ENCODE measurements at regions not wholly inside any gene's neighbourhood (a gene's known extent, or its start where the extent isn't known, plus 50 kb on each side); places are given as distances from the start of the nearest gene placed in this dataset.

DNA sequence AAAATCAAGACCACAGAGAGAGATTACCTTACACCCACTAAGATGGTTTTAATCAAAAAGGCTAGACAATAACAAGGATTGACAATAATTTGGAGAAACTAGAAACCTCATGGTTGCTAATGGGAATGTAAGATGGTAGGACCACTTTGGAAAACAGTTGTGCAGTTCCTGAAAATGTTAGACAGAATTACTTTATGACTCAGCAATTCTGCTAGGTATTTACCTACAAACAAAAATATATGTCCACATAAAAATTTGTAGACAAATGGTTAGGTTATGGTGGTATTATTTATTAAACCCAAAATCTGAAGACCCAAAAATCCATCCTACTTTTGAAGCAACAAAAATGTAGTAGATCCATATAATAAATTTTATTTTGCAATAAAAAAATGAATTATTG is 1027.0 kb upstream of the ADGRL3 start:
- DNase-seq (ENCODE audit: low read depth): no peak

DNA sequence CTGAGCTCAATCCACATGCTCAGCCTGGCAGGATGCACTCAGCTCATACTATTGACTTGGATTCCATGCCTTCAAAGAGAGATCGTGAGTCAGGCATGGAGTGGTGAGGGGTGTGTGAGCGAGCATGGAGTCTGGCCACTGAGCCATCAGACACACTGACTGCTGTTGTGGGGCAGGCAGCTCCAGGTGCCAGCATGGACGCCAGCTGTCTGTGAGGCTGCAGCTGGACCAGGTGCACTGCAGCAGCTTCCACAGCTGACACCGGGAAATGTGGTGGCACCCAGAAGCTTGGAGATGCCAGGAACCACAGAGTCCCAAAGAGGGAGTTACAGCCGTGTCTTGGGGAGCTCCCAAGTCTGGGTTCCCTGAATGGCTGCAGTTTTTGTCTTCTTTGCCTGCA is 1026.4 kb upstream of the ADGRL3 start:
- DNase-seq (ENCODE audit: low read depth): no peak

DNA sequence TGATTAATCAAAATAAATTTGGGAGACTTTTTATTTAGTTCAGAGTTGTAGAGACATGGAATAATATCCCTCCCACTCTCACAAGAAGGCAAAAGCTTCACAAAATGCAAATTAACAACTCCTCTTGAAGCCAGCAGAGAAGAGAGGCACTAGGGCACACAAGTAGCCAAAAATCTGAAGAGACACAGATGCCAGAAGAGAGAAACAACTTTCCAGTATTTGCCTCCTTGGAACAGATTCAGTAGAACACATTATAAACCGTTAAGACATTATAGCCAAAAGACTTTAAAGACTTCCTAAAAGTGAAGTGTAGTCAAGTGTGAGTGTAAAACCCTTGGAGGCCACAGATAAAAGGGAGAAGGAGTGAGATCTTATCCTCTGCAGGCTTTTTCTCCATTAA is 1024.9 kb upstream of the ADGRL3 start:
- no peak for DNase-seq (ENCODE audit: low read depth)

DNA sequence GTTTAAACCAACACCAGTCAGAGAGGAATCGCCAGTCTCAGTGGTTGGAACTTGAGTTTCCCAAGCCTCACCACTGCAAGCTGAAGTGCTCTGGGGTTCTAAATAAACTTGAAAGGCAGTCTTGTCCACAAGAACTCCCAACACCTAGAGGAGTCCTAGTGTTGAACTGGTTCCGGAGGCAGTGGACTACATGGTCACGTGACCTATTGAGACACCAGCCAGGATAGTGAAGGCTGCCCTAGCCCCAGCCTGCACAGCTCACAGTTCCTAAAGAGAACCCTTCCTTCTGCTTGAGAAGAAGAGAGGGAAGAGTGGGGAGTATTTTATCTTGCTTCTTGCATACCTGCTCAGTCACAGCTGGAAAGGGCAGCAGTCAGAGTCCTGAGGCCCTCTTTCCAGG is 1012.7 kb upstream of the ADGRL3 start:
- DNase-seq (ENCODE audit: low read depth): no peak

DNA sequence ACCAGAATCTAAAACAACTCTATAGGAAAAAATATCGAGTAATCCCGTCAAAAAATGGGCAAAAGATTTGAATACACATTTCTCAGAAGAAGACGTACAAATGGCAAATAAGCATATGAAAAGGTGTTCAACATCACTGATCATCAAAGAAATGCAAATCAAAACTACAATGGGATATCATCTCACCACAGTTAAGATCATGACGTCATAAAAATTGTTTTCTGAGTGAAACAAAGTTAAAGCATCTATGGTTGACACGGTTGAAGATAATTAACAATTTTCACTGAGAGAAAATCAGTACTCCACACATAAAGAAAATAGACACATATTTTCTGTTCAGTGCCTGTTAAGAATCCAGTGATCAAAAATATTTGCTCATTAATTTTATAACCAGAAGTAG is 1010.8 kb upstream of the ADGRL3 start:
- DNase-seq (ENCODE audit: low read depth): no peak

DNA sequence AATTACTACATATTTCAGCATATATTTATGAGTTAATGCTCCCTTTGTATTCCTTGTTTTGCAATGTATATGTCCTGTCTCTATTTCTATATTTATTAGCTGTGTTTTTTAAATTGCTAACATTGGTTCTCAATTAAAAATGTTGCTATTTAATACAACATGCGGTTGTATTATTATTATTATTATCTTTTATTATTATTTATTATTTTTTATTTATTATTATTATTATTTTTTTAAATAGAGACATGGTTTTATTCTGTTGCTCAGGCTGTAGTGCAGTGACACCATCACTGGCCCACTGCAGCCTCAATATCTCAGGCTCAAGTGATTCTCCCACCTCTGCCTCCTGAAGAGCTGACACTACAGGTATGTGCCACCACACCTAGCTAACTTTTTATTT is 1005.9 kb upstream of the ADGRL3 start:
- DNase-seq (ENCODE audit: low read depth): no peak

GRCh38 chr4:60195256-60195655 is 1004.9 kb upstream of the ADGRL3 start:
- no peak for DNase-seq (ENCODE audit: low read depth)

DNA sequence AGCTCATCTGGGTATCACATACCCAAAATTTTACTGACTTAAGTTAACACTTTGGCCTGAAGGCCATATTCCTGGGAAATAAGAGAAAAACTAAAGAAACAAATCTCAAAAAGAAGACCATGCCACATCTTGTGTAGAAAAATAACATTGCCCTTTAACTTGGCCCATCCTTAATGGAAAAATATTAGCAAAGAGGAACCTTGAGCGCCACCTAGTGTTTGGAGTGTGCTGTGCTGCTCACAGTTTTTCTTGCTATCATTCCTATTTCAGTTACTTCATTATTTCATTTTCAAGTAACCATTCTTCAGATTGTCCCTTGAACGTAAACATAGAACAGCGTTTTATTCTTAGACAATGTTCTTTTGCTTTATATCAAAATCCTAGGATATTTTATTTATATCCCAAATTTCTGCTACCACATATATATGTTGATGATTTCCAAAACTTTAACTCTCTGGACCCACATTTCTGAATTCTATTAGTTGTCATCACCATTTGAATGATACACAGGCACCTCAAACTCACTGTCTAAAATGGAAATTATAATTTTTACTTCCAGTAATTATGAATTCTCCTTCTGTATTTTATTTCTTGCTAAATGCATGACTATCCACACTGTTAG is 999.0 kb upstream of the ADGRL3 start:
- peak; percentile 30 for DNase-seq (ENCODE audit: low read depth)

GRCh38 chr4:60209588-60209987 is 990.5 kb upstream of the ADGRL3 start:
- no peak for DNase-seq (ENCODE audit: low read depth)

- no peak for DNase-seq (ENCODE audit: low read depth)
Observed at GRCh38 chr4:60215906-60216305, 984.2 kb upstream of the ADGRL3 start.

GRCh38 chr4:60216752-60217151 is 983.4 kb upstream of the ADGRL3 start:
- DNase-seq (ENCODE audit: low read depth): peak; percentile 64

DNA sequence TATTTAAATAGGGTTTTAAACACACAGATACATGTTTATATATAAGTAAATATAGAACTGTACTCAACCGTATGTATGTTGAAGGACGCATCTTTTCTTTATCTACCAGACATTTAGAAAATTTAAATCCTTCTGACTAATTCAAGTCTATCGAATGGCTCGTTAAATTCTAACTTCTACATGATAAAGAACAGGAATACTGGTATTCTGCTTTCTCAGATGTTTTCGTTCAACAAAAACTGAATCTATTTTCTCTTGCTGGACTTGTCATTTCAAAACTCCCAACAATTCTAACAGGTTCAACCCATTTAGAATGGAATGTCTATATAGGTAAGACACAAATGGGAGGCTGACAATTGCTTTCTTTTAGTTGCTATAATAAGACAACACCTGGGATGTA is 978.3 kb upstream of the ADGRL3 start:
- no peak for DNase-seq (ENCODE audit: low read depth)

GRCh38 chr4:60223208-60223923 is 976.8 kb upstream of the ADGRL3 start:
- DNase-seq (ENCODE audit: low read depth): peak; percentile 35

- DNase-seq (ENCODE audit: low read depth): no peak
Observed at GRCh38 chr4:60241866-60242265, 958.3 kb upstream of the ADGRL3 start.

DNA sequence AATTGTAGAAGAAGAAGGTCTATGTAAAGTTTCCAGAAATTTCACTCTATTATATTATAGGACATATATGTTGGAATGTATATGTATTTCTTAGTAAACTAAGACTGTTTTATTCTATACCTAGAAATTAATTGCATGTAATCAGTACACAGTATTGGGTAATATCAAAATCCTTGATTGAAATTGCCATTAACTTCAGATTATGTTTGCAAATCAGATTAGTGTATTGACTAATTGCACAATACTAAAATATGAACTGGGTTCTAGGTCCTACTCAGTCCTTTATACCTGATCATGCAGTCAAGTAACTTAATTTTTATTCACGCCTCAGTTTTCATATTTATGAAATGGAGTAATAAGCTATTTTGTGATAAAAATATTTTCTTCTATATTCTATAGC is 950.3 kb upstream of the ADGRL3 start:
- no peak for DNase-seq (ENCODE audit: low read depth)

DNA sequence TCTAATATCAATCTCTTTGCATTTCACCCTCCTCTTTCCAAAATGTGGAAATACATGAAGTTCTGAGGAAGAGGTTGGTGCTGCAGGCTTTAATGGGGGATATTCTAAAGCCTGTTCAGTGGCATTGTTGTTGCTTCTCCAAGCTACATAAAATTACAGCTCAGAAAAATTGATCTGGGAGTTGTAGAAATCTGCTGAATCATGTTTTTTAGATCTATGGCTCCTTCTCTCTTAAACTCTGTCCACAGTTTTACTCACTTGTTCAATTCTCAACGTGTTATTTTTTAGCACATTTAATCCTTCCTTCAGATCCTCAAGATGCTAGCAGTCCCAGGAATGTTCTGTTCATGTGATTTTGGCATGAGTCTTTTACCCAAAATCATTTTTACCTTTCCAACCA is 949.5 kb upstream of the ADGRL3 start:
- DNase-seq (ENCODE audit: low read depth): no peak

DNA sequence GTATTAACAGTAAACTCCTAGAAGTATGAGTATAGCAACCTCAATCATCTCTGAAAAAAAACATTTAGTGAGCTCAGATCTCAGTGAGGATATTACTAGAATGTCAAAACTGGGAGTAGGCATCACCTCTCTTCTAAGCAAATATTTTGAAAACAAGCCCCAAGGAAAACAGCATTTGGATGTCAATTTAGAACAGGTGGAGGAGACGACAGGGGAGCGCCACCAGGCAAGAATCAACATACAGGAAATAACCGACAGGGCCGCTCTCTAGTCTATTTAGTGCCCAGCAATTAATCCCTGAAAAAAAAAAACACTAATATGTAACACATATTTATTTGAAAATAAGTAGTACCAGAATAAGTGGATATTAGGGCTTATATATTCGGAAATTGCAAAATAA is 940.3 kb upstream of the ADGRL3 start:
- DNase-seq (ENCODE audit: low read depth): no peak

GRCh38 chr4:60266505-60266904 is 933.6 kb upstream of the ADGRL3 start:
- DNase-seq (ENCODE audit: low read depth): no peak

DNA sequence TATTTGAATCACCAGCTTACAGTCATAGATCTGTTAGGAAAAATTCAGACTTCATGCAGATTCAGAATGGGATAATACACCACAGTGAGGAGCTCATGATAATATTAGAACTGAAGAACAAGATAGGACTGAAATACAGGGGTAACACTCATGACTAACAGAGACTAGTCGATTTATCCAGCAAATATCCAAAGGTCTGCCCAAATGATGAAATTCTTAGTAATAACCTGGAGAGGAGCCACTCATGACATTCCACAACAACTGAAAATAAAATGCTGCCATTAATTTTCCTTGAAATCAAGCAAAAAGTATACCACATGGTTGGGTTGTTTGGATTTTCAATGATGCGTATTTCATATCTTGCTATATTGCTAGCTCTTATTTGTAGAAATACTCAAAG is 903.7 kb upstream of the ADGRL3 start:
- no peak for DNase-seq (ENCODE audit: low read depth)

- no peak for DNase-seq (ENCODE audit: low read depth)
Observed at GRCh38 chr4:60313611-60314178, 886.4 kb upstream of the ADGRL3 start.

DNA sequence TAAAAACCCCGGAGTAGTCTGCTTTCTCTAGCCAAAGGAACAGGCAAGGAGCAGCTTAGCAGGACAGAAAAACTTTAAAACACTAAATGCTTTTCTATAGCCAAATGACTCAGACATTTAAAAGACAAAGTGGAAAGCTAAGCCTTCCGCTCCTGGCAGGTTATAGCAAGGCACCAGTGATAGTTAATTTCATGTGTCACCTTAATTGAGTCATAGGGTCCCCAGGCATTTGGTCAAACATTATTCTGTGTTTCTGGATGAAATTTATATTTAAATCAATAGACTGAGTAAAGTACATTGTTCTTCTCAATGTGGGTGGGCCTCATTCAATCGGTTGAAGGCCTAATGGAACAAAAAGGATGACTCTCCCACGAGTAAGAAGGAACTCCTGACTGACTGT is 885.7 kb upstream of the ADGRL3 start:
- no peak for DNase-seq (ENCODE audit: low read depth)

GRCh38 chr4:60315586-60315985 is 884.5 kb upstream of the ADGRL3 start:
- no peak for DNase-seq (ENCODE audit: low read depth)

GRCh38 chr4:60326735-60327134 is 873.4 kb upstream of the ADGRL3 start:
- no peak for DNase-seq (ENCODE audit: low read depth)

GRCh38 chr4:60327651-60328050 is 872.5 kb upstream of the ADGRL3 start:
- DNase-seq (ENCODE audit: low read depth): no peak

All from HS-27A (cell line).